GM21360 (cell line): ENCODE measurements at regions not wholly inside any gene's neighbourhood (a gene's known extent, or its start where the extent isn't known, plus 50 kb on each side); places are given as distances from the start of the nearest gene placed in this dataset.

ENCODE experiments used
- ATAC-seq: cut with Tn5 transposase; IDR thresholded peaks from one replicate; pipeline ENCODE4 v1.9.1; 2021; ENCODE audit warnings: mild to moderate bottlenecking, moderate library complexity; ENCODE audit not compliant: unreplicated experiment

- ATAC-seq: no peak
Observed at GRCh38 chr14:29205658-29206057, 439.1 kb downstream of the FOXG1 start.

GRCh38 chr14:29215853-29216252, 449.3 kb downstream of the FOXG1 start:
- no peak for ATAC-seq

GRCh38 chr14:29216268-29217232, 450.0 kb downstream of the FOXG1 start:
- ATAC-seq: no peak

- no peak for ATAC-seq
Observed at GRCh38 chr14:29217813-29218450, 451.3 kb downstream of the FOXG1 start.

GRCh38 chr14:29220072-29220471, 453.5 kb downstream of the FOXG1 start:
- no peak for ATAC-seq

- no peak for ATAC-seq
Observed at GRCh38 chr14:29220566-29220965, 454.0 kb downstream of the FOXG1 start.

GRCh38 chr14:29222006-29222405, 455.4 kb downstream of the FOXG1 start:
- no peak for ATAC-seq

- ATAC-seq: no peak
Observed at GRCh38 chr14:29222671-29223268, 456.2 kb downstream of the FOXG1 start.

GRCh38 chr14:29223947-29224346, 457.4 kb downstream of the FOXG1 start:
- ATAC-seq: no peak

GRCh38 chr14:29227631-29228030, 461.0 kb downstream of the FOXG1 start:
- no peak for ATAC-seq

GRCh38 chr14:29232153-29232552, 465.6 kb downstream of the FOXG1 start:
- ATAC-seq: no peak

- no peak for ATAC-seq
Observed at GRCh38 chr14:29232711-29233110, 466.1 kb downstream of the FOXG1 start.

GRCh38 chr14:29233188-29233587, 466.6 kb downstream of the FOXG1 start:
- no peak for ATAC-seq

- no peak for ATAC-seq
Observed at GRCh38 chr14:29235991-29236390, 469.4 kb downstream of the FOXG1 start.

- no peak for ATAC-seq
Observed at GRCh38 chr14:29236401-29236800, 469.8 kb downstream of the FOXG1 start.

GRCh38 chr14:29236848-29237247, 470.3 kb downstream of the FOXG1 start:
- no peak for ATAC-seq

- ATAC-seq: no peak
Observed at GRCh38 chr14:29240066-29240465, 473.5 kb downstream of the FOXG1 start.

- no peak for ATAC-seq
Observed at GRCh38 chr14:29242755-29243754, 476.5 kb downstream of the FOXG1 start.

- no peak for ATAC-seq
Observed at GRCh38 chr14:29255692-29256091, 489.1 kb downstream of the FOXG1 start.

GRCh38 chr14:29262979-29263378, 496.4 kb downstream of the FOXG1 start:
- ATAC-seq: no peak

GRCh38 chr14:29264865-29265264, 498.3 kb downstream of the FOXG1 start:
- no peak for ATAC-seq
